SU-DHL-6 (cell line): ENCODE measurements at regions not wholly inside any gene's neighbourhood (a gene's known extent, or its start where the extent isn't known, plus 50 kb on each side); places are given as distances from the start of the nearest gene placed in this dataset.

Experiments
- H2AFZ ChIP-seq: fragments of 200-600 bp; sonication (generic); 2 replicates; pipeline ENCODE4 v1.6.1; 2014; ENCODE audit warnings: low read depth, mild to moderate bottlenecking, moderate library complexity, mixed read lengths, antibody characterized with exemption, low read length; ENCODE audit not compliant: severe bottlenecking
- H3F3A ChIP-seq: fragments of 200-600 bp; shearing (Covaris generic); 2 replicates; pipeline ENCODE4 v1.6.0; 2016; ENCODE audit warnings: antibody characterized with exemption, mild to moderate bottlenecking; ENCODE audit not compliant: insufficient read depth
- H3K27ac ChIP-seq: fragments of 200-600 bp; sonication (generic); 2 replicates; pipeline ENCODE4 v1.5.1; 2016; ENCODE audit warnings: low read depth, mild to moderate bottlenecking, low read length, moderate library complexity, mixed read lengths
- H3K27me3 ChIP-seq: fragments of 200-600 bp; sonication (generic), shearing (Covaris generic); 2 replicates; pipeline ENCODE4 v1.6.0; 2014; ENCODE audit warnings: mild to moderate bottlenecking, low read length
- H3K36me3 ChIP-seq: fragments of 200-600 bp; sonication (generic); 2 replicates; pipeline ENCODE4 v1.6.1; 2014; ENCODE audit warnings: mild to moderate bottlenecking, low read length, mixed read lengths
- H3K4me2 ChIP-seq: fragments of 300-600, 200-600 bp; shearing (Covaris generic), sonication (generic); 2 replicates; pipeline ENCODE4 v1.6.0; 2014; ENCODE audit warnings: low read length, low read depth, mild to moderate bottlenecking; ENCODE audit not compliant: poor library complexity, severe bottlenecking
- H3K4me3 ChIP-seq: fragments of 200-600 bp; sonication (generic); 2 replicates; pipeline ENCODE4 v1.5.1; 2014; ENCODE audit warnings: antibody characterized with exemption, low read length, mild to moderate bottlenecking, mixed read lengths; ENCODE audit not compliant: insufficient read depth, poor library complexity, severe bottlenecking
- H3K79me2 ChIP-seq: fragments of 200-600 bp; sonication (generic); 2 replicates; pipeline ENCODE4 v1.6.1; 2014; ENCODE audit warnings: mild to moderate bottlenecking, low read length, moderate library complexity; ENCODE audit not compliant: insufficient read depth
- H3K9ac ChIP-seq: fragments of 200-600 bp; sonication (generic); 2 replicates; pipeline ENCODE4 v1.7.0; 2014; ENCODE audit warnings: mild to moderate bottlenecking, low read length
- H3K9me2 ChIP-seq: fragments of 200-600 bp; sonication (generic); replicated peaks from 2 replicates; pipeline ENCODE4 v1.6.1; 2014; ENCODE audit warnings: low read length; ENCODE audit not compliant: insufficient read depth
- H3K9me3 ChIP-seq: fragments of 200-600 bp; sonication (generic); 2 replicates; pipeline ENCODE4 v1.6.1; 2014; ENCODE audit warnings: low read length, mixed read lengths; ENCODE audit not compliant: insufficient read depth
- H4K20me1 ChIP-seq: fragments of 200-600 bp; sonication (generic); 2 replicates; pipeline ENCODE4 v1.6.1; 2014; ENCODE audit warnings: low read depth, mild to moderate bottlenecking, antibody characterized with exemption, low read length, moderate library complexity, mixed read lengths
- EZH2phosphoT487 ChIP-seq: fragments of 200-600 bp; sonication (generic), shearing (Covaris generic); conservative IDR thresholded peaks from 2 replicates; pipeline ENCODE4 v1.6.1; 2018; ENCODE audit warnings: mild to moderate bottlenecking, antibody characterized with exemption, low read length, moderate library complexity, mixed read lengths
- TF ChIP-seq, protein P1 (sequence below): fragments of 200-600 bp; sonication (generic); IDR thresholded peaks from one replicate; pipeline ENCODE4 v1.5.1; 2017; ENCODE audit warnings: antibody characterized with exemption, mild to moderate bottlenecking, low read length, moderate library complexity; ENCODE audit not compliant: insufficient read depth, poor library complexity, severe bottlenecking

DNA sequence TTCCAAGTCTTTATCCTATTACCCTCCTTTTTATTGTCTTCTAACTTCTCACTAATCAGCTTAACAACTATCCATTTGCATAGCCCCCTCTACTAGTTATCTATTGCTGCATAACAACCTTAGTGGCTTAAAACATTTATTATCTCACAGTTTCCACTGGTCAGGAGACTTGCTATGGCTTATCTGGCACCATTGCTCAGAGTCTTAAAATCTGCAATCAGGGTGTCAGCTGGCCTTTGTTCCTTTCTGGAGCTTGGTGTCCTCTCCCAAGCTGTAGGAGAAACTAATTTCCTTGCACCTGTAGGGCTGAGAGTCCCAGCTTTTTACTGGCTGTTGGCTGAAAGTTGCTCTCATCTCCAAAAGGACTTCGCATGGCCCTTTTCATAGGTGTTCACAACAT, 137.0 kb upstream of the SMIM31 start:
- no peaks in the 10 kb centered on the region for H3K27me3 ChIP-seq
- H3K9me2 ChIP-seq, result no peaks in the 10 kb centered on the region
- no peaks in the 10 kb centered on the region for H3K79me2 ChIP-seq
- H3K9me3 ChIP-seq, result no peaks in the 10 kb centered on the region
- no peak overlapping the region for H3K4me3 ChIP-seq
- H4K20me1 ChIP-seq, result no peaks in the 10 kb centered on the region
- H3K4me2 ChIP-seq, result no peak overlapping the region
- no peaks in the 10 kb centered on the region for H3K36me3 ChIP-seq
- no peak overlapping the region for H3K27ac ChIP-seq
- H3F3A ChIP-seq, result no peaks in the 10 kb centered on the region
- TF ChIP-seq EZH2phosphoT487, result no peak
- TF ChIP-seq, protein P1, sequence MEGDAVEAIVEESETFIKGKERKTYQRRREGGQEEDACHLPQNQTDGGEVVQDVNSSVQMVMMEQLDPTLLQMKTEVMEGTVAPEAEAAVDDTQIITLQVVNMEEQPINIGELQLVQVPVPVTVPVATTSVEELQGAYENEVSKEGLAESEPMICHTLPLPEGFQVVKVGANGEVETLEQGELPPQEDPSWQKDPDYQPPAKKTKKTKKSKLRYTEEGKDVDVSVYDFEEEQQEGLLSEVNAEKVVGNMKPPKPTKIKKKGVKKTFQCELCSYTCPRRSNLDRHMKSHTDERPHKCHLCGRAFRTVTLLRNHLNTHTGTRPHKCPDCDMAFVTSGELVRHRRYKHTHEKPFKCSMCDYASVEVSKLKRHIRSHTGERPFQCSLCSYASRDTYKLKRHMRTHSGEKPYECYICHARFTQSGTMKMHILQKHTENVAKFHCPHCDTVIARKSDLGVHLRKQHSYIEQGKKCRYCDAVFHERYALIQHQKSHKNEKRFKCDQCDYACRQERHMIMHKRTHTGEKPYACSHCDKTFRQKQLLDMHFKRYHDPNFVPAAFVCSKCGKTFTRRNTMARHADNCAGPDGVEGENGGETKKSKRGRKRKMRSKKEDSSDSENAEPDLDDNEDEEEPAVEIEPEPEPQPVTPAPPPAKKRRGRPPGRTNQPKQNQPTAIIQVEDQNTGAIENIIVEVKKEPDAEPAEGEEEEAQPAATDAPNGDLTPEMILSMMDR, result no peak
- no peak overlapping the region for H3K9ac ChIP-seq
- H2AFZ ChIP-seq, result no peak overlapping the region

DNA sequence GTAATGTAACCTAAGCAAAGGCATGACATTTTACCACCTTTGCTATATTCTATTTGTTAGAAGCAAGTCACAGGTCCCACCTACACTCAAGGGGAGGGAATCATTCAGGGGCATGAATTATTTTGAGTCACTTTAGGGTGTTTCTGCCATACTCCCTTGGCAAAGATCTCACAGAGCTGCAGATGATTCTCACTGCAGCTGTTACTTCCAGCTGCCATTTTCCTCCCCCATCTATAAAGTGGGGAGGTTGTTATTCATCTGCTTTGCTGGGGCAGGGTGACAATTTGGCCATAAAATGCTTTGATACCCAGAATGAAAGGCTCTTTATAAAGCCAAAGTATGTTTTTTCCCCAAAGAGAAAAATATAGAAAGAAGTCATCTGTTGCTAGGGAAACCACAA, 136.5 kb upstream of the SMIM31 start:
- no peaks in the 10 kb centered on the region for H4K20me1 ChIP-seq
- no peak overlapping the region for H3K9ac ChIP-seq
- H3K27ac ChIP-seq, result no peak overlapping the region
- no peaks in the 10 kb centered on the region for H3K9me2 ChIP-seq
- H3K4me3 ChIP-seq, result no peak overlapping the region
- H3K9me3 ChIP-seq, result no peaks in the 10 kb centered on the region
- no peak for TF ChIP-seq EZH2phosphoT487
- TF ChIP-seq, protein P1, result no peak
- no peaks in the 10 kb centered on the region for H3K36me3 ChIP-seq
- H3F3A ChIP-seq, result no peaks in the 10 kb centered on the region
- no peaks in the 10 kb centered on the region for H3K79me2 ChIP-seq
- no peak overlapping the region for H2AFZ ChIP-seq
- no peak overlapping the region for H3K4me2 ChIP-seq
- H3K27me3 ChIP-seq, result no peaks in the 10 kb centered on the region

DNA sequence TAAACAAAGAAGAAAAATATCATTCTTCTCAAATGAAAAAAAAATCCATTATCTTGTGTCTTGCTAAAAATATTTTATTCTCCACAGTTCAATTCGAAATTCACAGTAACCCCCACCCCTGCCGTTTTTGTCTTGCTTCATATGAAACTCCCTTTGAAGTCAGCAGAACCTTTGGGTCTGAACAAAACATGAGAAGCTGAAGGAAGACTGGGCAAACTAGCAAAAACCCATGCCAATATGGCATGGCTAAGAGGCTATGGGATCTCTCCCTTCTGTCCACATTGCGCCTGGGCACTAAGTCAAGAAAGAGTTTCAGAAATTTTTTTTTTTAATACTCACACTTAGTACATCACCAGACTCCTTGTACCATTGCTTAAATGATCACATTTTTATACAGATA, 136.0 kb upstream of the SMIM31 start:
- Histone ChIP-seq H3K9ac (no peak overlapping the region), H3K9me3 (no peaks in the 10 kb centered on the region), H2AFZ (no peak overlapping the region), H3F3A (no peaks in the 10 kb centered on the region), H3K9me2 (no peaks in the 10 kb centered on the region), H3K36me3 (no peaks in the 10 kb centered on the region), H3K79me2 (no peaks in the 10 kb centered on the region), H3K4me2 (no peak overlapping the region), H3K27me3 (no peaks in the 10 kb centered on the region), H3K4me3 (no peak overlapping the region), H3K27ac (no peak overlapping the region), H4K20me1 (no peaks in the 10 kb centered on the region)
- TF ChIP-seq, protein P1, result no peak
